A673 (cell line): ENCODE measurements at regions not wholly inside any gene's neighbourhood (a gene's known extent, or its start where the extent isn't known, plus 50 kb on each side); places are given as distances from the start of the nearest gene placed in this dataset.

ENCODE experiments used
- BruUV-seq: library from RNA; stranded (reverse); fragments of 400-500 nt; replicated peaks from 2 replicates; lab custom pipeline; 2021; lab: Mats Ljungman, UMichigan
- CTCF ChIA-PET: fragments of 300-600 bp; sonication (Branson Sonifier 250); formaldehyde crosslinking; loops from one replicate; lab custom pipeline; 2022; ENCODE audit warnings: antibody characterized with exemption; lab: Charles Lee
- POLR2A ChIA-PET: fragments of 300-600 bp; sonication (Branson Sonifier 250); formaldehyde crosslinking; loops from one replicate; lab custom pipeline; 2022; ENCODE audit warnings: antibody characterized with exemption; ENCODE audit not compliant: low non-redundant PET; lab: Charles Lee
- DNase-seq: peaks from one replicate; pipeline ENCODE4 v3.0.0-alpha.2; 2015; ENCODE audit warnings: low spot score
- H3K27ac ChIP-seq: fragments of 200-600 bp; sonication (generic); 2 replicates; pipeline ENCODE4 v1.5.1; 2016; ENCODE audit warnings: mixed run types, low read depth, mild to moderate bottlenecking, mixed read lengths, antibody characterized with exemption, low read length; ENCODE audit not compliant: poor library complexity, severe bottlenecking
- H3K27me3 ChIP-seq: fragments of 200-600 bp; sonication (generic); replicated peaks from 2 replicates; pipeline ENCODE4 v1.6.1; 2017; ENCODE audit warnings: mixed run types, low read depth, mild to moderate bottlenecking, mixed read lengths, antibody characterized with exemption, low read length; ENCODE audit not compliant: insufficient read depth, poor library complexity
- H3K36me3 ChIP-seq: fragments of 200-600 bp; sonication (generic); 2 replicates; pipeline ENCODE4 v1.6.1; 2016; ENCODE audit warnings: mixed run types, mild to moderate bottlenecking, mixed read lengths, antibody characterized with exemption, low read length; ENCODE audit not compliant: insufficient read depth, poor library complexity, severe bottlenecking
- H3K4me1 ChIP-seq: fragments of 200-600 bp; sonication (generic); 2 replicates; pipeline ENCODE4 v1.6.1; 2017; ENCODE audit warnings: mixed run types, mild to moderate bottlenecking, mixed read lengths, antibody characterized with exemption, low read length; ENCODE audit not compliant: insufficient read depth, poor library complexity, severe bottlenecking
- H3K4me3 ChIP-seq: fragments of 200-600 bp; sonication (generic); 2 replicates; pipeline ENCODE4 v1.5.1; 2016; ENCODE audit warnings: low read depth, mixed run types, mild to moderate bottlenecking, mixed read lengths, low read length; ENCODE audit not compliant: poor library complexity, severe bottlenecking
- H3K9me3 ChIP-seq: fragments of 200-600 bp; sonication (generic); 2 replicates; pipeline ENCODE4 v1.6.1; 2016; ENCODE audit warnings: mixed run types, low read depth, mild to moderate bottlenecking, mixed read lengths, antibody characterized with exemption, low read length; ENCODE audit not compliant: poor library complexity, severe bottlenecking
- CTCF ChIP-seq: fragments of 300-800, 200-600 bp; sonication (generic); conservative IDR thresholded peaks from 2 replicates; pipeline ENCODE4 v1.5.1; 2017; ENCODE audit warnings: low read depth, mild to moderate bottlenecking, antibody characterized with exemption, low read length, moderate library complexity, mixed read lengths
- EZH2 ChIP-seq: fragments of 200-600 bp; sonication (generic); IDR thresholded peaks from 2 replicates; pipeline ENCODE4 v1.6.1; 2017; ENCODE audit warnings: borderline replicate concordance, low read depth, mild to moderate bottlenecking, mixed read lengths, antibody characterized with exemption, low read length; ENCODE audit not compliant: poor library complexity, severe bottlenecking
- intact Hi-C: fragments of 100-400 bp; cut with micrococcal nuclease; formaldehyde crosslinking; loops from one replicate; pipeline ENCODE4 v1.10.0; 2022; ENCODE audit not compliant: unreplicated experiment

GRCh38 chr16:52051414-52052172, 495.4 kb downstream of the TOX3 start:
- Histone ChIP-seq H3K4me3 (no peak overlapping the region), H3K27me3 (no peaks in the 10 kb centered on the region), H3K9me3 (no peaks in the 10 kb centered on the region), H3K36me3 (no peaks in the 10 kb centered on the region), H3K4me1 (no peaks in the 10 kb centered on the region), H3K27ac (no peak overlapping the region)
- no peak for DNase-seq
- BruUV-seq: no TSS peak
- TF ChIP-seq EZH2 (no peak), CTCF (no peak)
- intact Hi-C loops: no loop called here
- CTCF ChIA-PET: interaction anchor here (0.6 kb wide), 1 partner anchor 23 kb away, joined by 3 read pairs; no protein-coding TSS in a partner anchor
- POLR2A ChIA-PET: no interaction called here

- ChIA-PET CTCF (interaction anchor here (1.1 kb wide), 1 partner anchor 9 kb away, joined by 3 read pairs; no protein-coding TSS in a partner anchor), POLR2A (no interaction called here)
- no peak for TF ChIP-seq EZH2
- Histone ChIP-seq H3K36me3 (no peaks in the 10 kb centered on the region), H3K9me3 (no peaks in the 10 kb centered on the region), H3K27me3 (peaks cover under 1% of the 10 kb centered on the region), H3K4me3 (no peak overlapping the region), H3K4me1 (no peaks in the 10 kb centered on the region), H3K27ac (no peak overlapping the region)
- intact Hi-C loops: no loop called here
- no peak for DNase-seq
- BruUV-seq: no TSS peak
Measured at GRCh38 chr16:52050418-52050817, 496.5 kb downstream of the TOX3 start.

GRCh38 chr16:52035436-52035835, 511.5 kb downstream of the TOX3 start:
- Histone ChIP-seq H3K9me3 (no peaks in the 10 kb centered on the region), H3K27ac (no peak overlapping the region), H3K4me3 (no peak overlapping the region), H3K27me3 (peaks cover 2% of the 10 kb centered on the region), H3K36me3 (no peaks in the 10 kb centered on the region), H3K4me1 (no peaks in the 10 kb centered on the region)
- no peak for TF ChIP-seq CTCF
- no peak for TF ChIP-seq EZH2
- no peak for DNase-seq
- intact Hi-C loops: no loop called here
- BruUV-seq: no TSS peak
- CTCF ChIA-PET: no interaction called here
- POLR2A ChIA-PET: no interaction called here
